Mucosa of descending colon (tissue), 3 donors: ENCODE measurements at regions not wholly inside any gene's neighbourhood (a gene's known extent, or its start where the extent isn't known, plus 50 kb on each side); places are given as distances from the start of the nearest gene placed in this dataset.

Experiments used
- ATAC-seq: fragments of 200-7000 bp; cut with Tn5 transposase; one replicate; pipeline ENCODE4 v1.9.1; 2020; ENCODE audit warnings: mild to moderate bottlenecking, moderate library complexity
- DNase-seq, 3 donors: peaks; one replicate each; pipeline ENCODE4 v3.0.0-alpha.2; 2020
- H3K36me3 ChIP-seq: fragments of 200-600 bp; one replicate; pipeline ENCODE4 v1.8.0; 2021; ENCODE audit warnings: low read depth, mild to moderate bottlenecking
- H3K4me1 ChIP-seq: fragments of 200-600 bp; one replicate; pipeline ENCODE4 v1.8.0; 2021; ENCODE audit warnings: low read depth, mild to moderate bottlenecking
- H3K4me3 ChIP-seq: fragments of 200-600 bp; one replicate; pipeline ENCODE4 v1.8.0; 2021; ENCODE audit warnings: mild to moderate bottlenecking
- H3K9me3 ChIP-seq: fragments of 200-600 bp; one replicate; pipeline ENCODE4 v1.8.0; 2021; ENCODE audit warnings: mild to moderate bottlenecking
- CTCF ChIP-seq: fragments of 200-600 bp; IDR thresholded peaks from one replicate; pipeline ENCODE4 v1.8.0; 2022; ENCODE audit warnings: antibody characterized with exemption, mild to moderate bottlenecking
- intact Hi-C, 2 donors: fragments of 100-400 bp; cut with DNase I in 1 of 2; cut with micrococcal nuclease in 1 of 2; formaldehyde crosslinking; loops; one replicate each; pipeline versions ENCODE4 v1.11.0 to v1.11.1; 2022; cut with DNase I, micrococcal nuclease
- donor health status: DM: no; HTN: no; CAD: no; lungs with moderate emphysema.
- donor health status: DM: no; HTN: no; CAD: no.
- donor health status: DM: no; HTN: yes; CAD: no.

- DNase-seq, result no peak
- TF ChIP-seq CTCF, result no peak
- H3K36me3 ChIP-seq, result no peaks in the 10 kb centered on the region
- H3K9me3 ChIP-seq, result no peaks in the 10 kb centered on the region
- intact Hi-C loops, result no loop called here
- no peak overlapping the region for H3K4me3 ChIP-seq
- H3K4me1 ChIP-seq, result peaks cover 7% of the 10 kb centered on the region
- no peak for ATAC-seq
Measured at GRCh38 chr5:67543720-67544270, 347.2 kb upstream of the CD180 start.

GRCh38 chr5:67542479-67542878 is 345.9 kb upstream of the CD180 start:
- TF ChIP-seq CTCF, result no peak
- intact Hi-C loops, result no loop called here
- ATAC-seq, result no peak

GRCh38 chr5:67541875-67542274 is 345.3 kb upstream of the CD180 start:
- Histone ChIP-seq H3K4me3 (no peak overlapping the region), H3K36me3 (no peaks in the 10 kb centered on the region), H3K9me3 (no peaks in the 10 kb centered on the region), H3K4me1 (no peaks in the 10 kb centered on the region)
- DNase-seq, result no peak
- intact Hi-C loops, result no loop called here
- no peak for ATAC-seq
- TF ChIP-seq CTCF, result no peak

More at GRCh38 chr5:67542479-67542878, 345.9 kb upstream of the CD180 start:
- Histone ChIP-seq H3K4me3 (no peak overlapping the region), H3K9me3 (no peaks in the 10 kb centered on the region), H3K36me3 (no peaks in the 10 kb centered on the region), H3K4me1 (peaks cover 2% of the 10 kb centered on the region)
- DNase-seq, result no peak

GRCh38 chr5:67538855-67539506 is 342.4 kb upstream of the CD180 start:
- intact Hi-C loops, result no loop called here

GRCh38 chr5:67537439-67538148 is 341.0 kb upstream of the CD180 start:
- no peaks in the 10 kb centered on the region for H3K9me3 ChIP-seq
- DNase-seq, result no peak
- intact Hi-C loops, result no loop called here
- no peak for ATAC-seq
- TF ChIP-seq CTCF, result no peak
- no peaks in the 10 kb centered on the region for H3K4me1 ChIP-seq
- no peak overlapping the region for H3K4me3 ChIP-seq
- no peaks in the 10 kb centered on the region for H3K36me3 ChIP-seq

More at GRCh38 chr5:67538855-67539506, 342.4 kb upstream of the CD180 start:
- Histone ChIP-seq H3K4me1 (no peaks in the 10 kb centered on the region), H3K9me3 (no peaks in the 10 kb centered on the region), H3K36me3 (no peaks in the 10 kb centered on the region), H3K4me3 (no peak overlapping the region)
- no peak for ATAC-seq
- DNase-seq, result no peak
- TF ChIP-seq CTCF, result no peak
